ENCODE measurements at regions not wholly inside any gene's neighbourhood (a gene's known extent, or its start where the extent isn't known, plus 50 kb on each side); places are given as distances from the start of the nearest gene placed in this dataset.

GRCh38 chr4:170413951-170414350, 324.2 kb upstream of the AADAT start:
- Histone ChIP-seq H3K4ac (ENCODE audit: low read depth, low read length) (no peak overlapping the region), H3K36me3 (ENCODE audit: control insufficient read depth in 1 of 2, insufficient read depth in 2 of 2, low read length in 2 of 2) (no peaks in the 10 kb centered on the region), H3K4me1 (ENCODE audit: control insufficient read depth in 1 of 2, insufficient read depth in 2 of 2, low read length in 2 of 2) (no peaks in the 10 kb centered on the region), H3K14ac (ENCODE audit: low read length) (no peak overlapping the region), H2AFZ (ENCODE audit: insufficient read depth, low read length, poor library complexity) (no peak overlapping the region), H2BK12ac (ENCODE audit: low read length) (no peak overlapping the region), H3K18ac (ENCODE audit: low read length) (no peak overlapping the region), H3K9me3 (ENCODE audit: insufficient read depth, low read depth, low read length) (no peaks in the 10 kb centered on the region), H2BK120ac (ENCODE audit: insufficient read depth, low read length, poor library complexity) (no peak overlapping the region), H2AK5ac (ENCODE audit: low read length) (no peak overlapping the region), H3K9ac (ENCODE audit: low read length) (no peak overlapping the region), H3K23ac (ENCODE audit: low read length) (no peak overlapping the region), H3K4me3 (ENCODE audit: low read depth, low read length) (no peak overlapping the region), H3K4me2 (ENCODE audit: low read length) (no peak overlapping the region), H4K8ac (ENCODE audit: low read depth, low read length) (no peak overlapping the region), H3K27ac (ENCODE audit: low read depth, low read length) (no peak overlapping the region), H4K12ac (ENCODE audit: low read depth, low read length) (no peak overlapping the region), H4K91ac (ENCODE audit: low read depth, low read length) (no peak overlapping the region), H2BK5ac (ENCODE audit: low read depth, low read length, poor library complexity) (no peak overlapping the region), H3K79me2 (ENCODE audit: control insufficient read depth, insufficient read depth, low read length, poor library complexity) (no peaks in the 10 kb centered on the region), H3K27me3 (ENCODE audit: insufficient read depth, low read length) (no peaks in the 10 kb centered on the region), H3K79me1 (ENCODE audit: low read length) (no peaks in the 10 kb centered on the region)
- no peak for DNase-seq

- Histone ChIP-seq H3K23ac (ENCODE audit: low read length) (no peak overlapping the region), H3K79me2 (ENCODE audit: control insufficient read depth, insufficient read depth, low read length, poor library complexity) (no peaks in the 10 kb centered on the region), H4K8ac (ENCODE audit: low read depth, low read length) (no peak overlapping the region), H3K18ac (ENCODE audit: low read length) (no peak overlapping the region), H3K4me3 (ENCODE audit: low read depth, low read length) (no peak overlapping the region), H3K36me3 (ENCODE audit: control insufficient read depth in 1 of 2, insufficient read depth in 2 of 2, low read length in 2 of 2) (no peaks in the 10 kb centered on the region), H2BK12ac (ENCODE audit: low read length) (no peak overlapping the region), H2AFZ (ENCODE audit: insufficient read depth, low read length, poor library complexity) (no peak overlapping the region), H2BK120ac (ENCODE audit: insufficient read depth, low read length, poor library complexity) (no peak overlapping the region), H3K14ac (ENCODE audit: low read length) (no peak overlapping the region), H3K27me3 (ENCODE audit: insufficient read depth, low read length) (no peaks in the 10 kb centered on the region), H3K4me2 (ENCODE audit: low read length) (no peak overlapping the region), H3K4ac (ENCODE audit: low read depth, low read length) (no peak overlapping the region), H3K79me1 (ENCODE audit: low read length) (no peaks in the 10 kb centered on the region), H2AK5ac (ENCODE audit: low read length) (no peak overlapping the region), H2BK5ac (ENCODE audit: low read depth, low read length, poor library complexity) (no peak overlapping the region), H4K12ac (ENCODE audit: low read depth, low read length) (no peak overlapping the region), H3K27ac (ENCODE audit: low read depth, low read length) (no peak overlapping the region), H3K9me3 (ENCODE audit: insufficient read depth, low read depth, low read length) (no peaks in the 10 kb centered on the region), H3K9ac (ENCODE audit: low read length) (no peak overlapping the region), H4K91ac (ENCODE audit: low read depth, low read length) (no peak overlapping the region), H3K4me1 (ENCODE audit: control insufficient read depth in 1 of 2, insufficient read depth in 2 of 2, low read length in 2 of 2) (no peaks in the 10 kb centered on the region)
- no CpG with 5 or more reads among the region's 1 CpG for WGBS (ENCODE audit: extremely low coverage, insufficient coverage, insufficient read length)
- no peak for DNase-seq
These were observed 310.6 kb upstream of the AADAT start for GRCh38 chr4:170400361-170400760.

- no peak for DNase-seq
- H3K4ac ChIP-seq (ENCODE audit: low read depth, low read length) = no peak overlapping the region
- no peak overlapping the region for H3K23ac ChIP-seq (ENCODE audit: low read length)
- H2AK5ac ChIP-seq (ENCODE audit: low read length) = no peak overlapping the region
- H3K4me3 ChIP-seq (ENCODE audit: low read depth, low read length) = no peak overlapping the region
- no peaks in the 10 kb centered on the region for H3K9me3 ChIP-seq (ENCODE audit: insufficient read depth, low read depth, low read length)
- H3K27me3 ChIP-seq (ENCODE audit: insufficient read depth, low read length) = no peaks in the 10 kb centered on the region
- no peak overlapping the region for H3K9ac ChIP-seq (ENCODE audit: low read length)
- H4K12ac ChIP-seq (ENCODE audit: low read depth, low read length) = no peak overlapping the region
- H2BK5ac ChIP-seq (ENCODE audit: low read depth, low read length, poor library complexity) = no peak overlapping the region
- H3K14ac ChIP-seq (ENCODE audit: low read length) = no peak overlapping the region
- WGBS (ENCODE audit: extremely low coverage, insufficient coverage, insufficient read length) = no CpG with 5 or more reads among the region's 3 CpGs
- H3K79me2 ChIP-seq (ENCODE audit: control insufficient read depth, insufficient read depth, low read length, poor library complexity) = no peaks in the 10 kb centered on the region
- H2BK12ac ChIP-seq (ENCODE audit: low read length) = no peak overlapping the region
- no peak overlapping the region for H3K18ac ChIP-seq (ENCODE audit: low read length)
- no peaks in the 10 kb centered on the region for H3K36me3 ChIP-seq (ENCODE audit: control insufficient read depth in 1 of 2, insufficient read depth in 2 of 2, low read length in 2 of 2)
- H2BK120ac ChIP-seq (ENCODE audit: insufficient read depth, low read length, poor library complexity) = no peak overlapping the region
- no peak overlapping the region for H3K4me2 ChIP-seq (ENCODE audit: low read length)
- no peak overlapping the region for H3K27ac ChIP-seq (ENCODE audit: low read depth, low read length)
- no peaks in the 10 kb centered on the region for H3K79me1 ChIP-seq (ENCODE audit: low read length)
- no peak overlapping the region for H2AFZ ChIP-seq (ENCODE audit: insufficient read depth, low read length, poor library complexity)
- H4K8ac ChIP-seq (ENCODE audit: low read depth, low read length) = no peak overlapping the region
- no peak overlapping the region for H4K91ac ChIP-seq (ENCODE audit: low read depth, low read length)
- H3K4me1 ChIP-seq (ENCODE audit: control insufficient read depth in 1 of 2, insufficient read depth in 2 of 2, low read length in 2 of 2) = no peaks in the 10 kb centered on the region
These were observed 310.0 kb upstream of the AADAT start for GRCh38 chr4:170399581-170400293.

GRCh38 chr4:170398218-170398617, 308.5 kb upstream of the AADAT start:
- Histone ChIP-seq H2BK120ac (ENCODE audit: insufficient read depth, low read length, poor library complexity) (no peak overlapping the region), H3K23ac (ENCODE audit: low read length) (no peak overlapping the region), H3K9ac (ENCODE audit: low read length) (no peak overlapping the region), H3K79me1 (ENCODE audit: low read length) (no peaks in the 10 kb centered on the region), H3K79me2 (ENCODE audit: control insufficient read depth, insufficient read depth, low read length, poor library complexity) (no peaks in the 10 kb centered on the region), H3K4ac (ENCODE audit: low read depth, low read length) (no peak overlapping the region), H4K91ac (ENCODE audit: low read depth, low read length) (no peak overlapping the region), H3K9me3 (ENCODE audit: insufficient read depth, low read depth, low read length) (no peaks in the 10 kb centered on the region), H3K4me2 (ENCODE audit: low read length) (no peak overlapping the region), H3K18ac (ENCODE audit: low read length) (no peak overlapping the region), H3K14ac (ENCODE audit: low read length) (no peak overlapping the region), H2AFZ (ENCODE audit: insufficient read depth, low read length, poor library complexity) (no peak overlapping the region), H3K4me1 (ENCODE audit: control insufficient read depth in 1 of 2, insufficient read depth in 2 of 2, low read length in 2 of 2) (no peaks in the 10 kb centered on the region), H2BK5ac (ENCODE audit: low read depth, low read length, poor library complexity) (no peak overlapping the region), H3K27ac (ENCODE audit: low read depth, low read length) (no peak overlapping the region), H4K12ac (ENCODE audit: low read depth, low read length) (no peak overlapping the region), H2BK12ac (ENCODE audit: low read length) (no peak overlapping the region), H3K4me3 (ENCODE audit: low read depth, low read length) (no peak overlapping the region), H4K8ac (ENCODE audit: low read depth, low read length) (no peak overlapping the region), H3K36me3 (ENCODE audit: control insufficient read depth in 1 of 2, insufficient read depth in 2 of 2, low read length in 2 of 2) (no peaks in the 10 kb centered on the region), H3K27me3 (ENCODE audit: insufficient read depth, low read length) (no peaks in the 10 kb centered on the region), H2AK5ac (ENCODE audit: low read length) (no peak overlapping the region)
- DNase-seq = no peak
